Fibroblast of skin of right quadriceps (primary cell): ENCODE measurements at regions not wholly inside any gene's neighbourhood (a gene's known extent, or its start where the extent isn't known, plus 50 kb on each side); places are given as distances from the start of the nearest gene placed in this dataset.

Experiments used
- DNase-seq: peaks from one replicate; pipeline ENCODE4 v3.0.0-alpha.2; 2013

DNA sequence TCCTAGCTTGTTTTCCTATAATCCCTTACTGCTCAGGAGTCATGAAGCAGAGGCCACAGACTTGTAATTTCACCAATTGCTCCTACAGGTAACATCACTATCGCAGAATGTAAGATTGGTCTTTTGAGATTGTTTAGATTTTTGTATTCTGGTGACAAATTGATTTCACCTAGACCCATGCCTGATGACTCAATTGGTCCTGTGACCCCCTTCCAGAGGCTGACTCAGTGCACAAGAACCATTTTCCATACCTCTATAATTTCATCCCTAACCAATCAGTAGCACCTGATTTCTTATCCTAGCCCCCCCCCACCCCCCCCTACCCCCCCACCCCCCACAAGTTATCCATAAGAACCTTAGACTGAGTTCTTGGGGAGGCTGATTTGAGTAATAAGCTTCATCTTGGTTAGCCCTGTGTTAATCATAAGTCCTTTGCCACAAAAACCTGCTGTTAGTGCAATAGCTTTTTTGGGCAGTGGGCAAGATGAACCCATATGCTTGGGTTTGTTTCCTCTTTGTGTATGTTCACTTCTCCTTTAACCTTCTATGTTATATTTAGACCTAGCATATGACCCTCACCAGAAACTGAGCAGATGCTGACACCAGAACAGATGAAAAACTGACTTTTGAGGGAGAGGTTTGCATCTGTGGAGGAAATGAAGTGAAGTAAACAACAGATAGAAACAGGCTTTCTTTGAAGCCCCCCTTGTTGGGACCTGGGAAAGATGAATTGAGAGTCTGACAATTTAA is 187.1 kb downstream of the KIF20B start:
- DNase-seq = no peak

DNA sequence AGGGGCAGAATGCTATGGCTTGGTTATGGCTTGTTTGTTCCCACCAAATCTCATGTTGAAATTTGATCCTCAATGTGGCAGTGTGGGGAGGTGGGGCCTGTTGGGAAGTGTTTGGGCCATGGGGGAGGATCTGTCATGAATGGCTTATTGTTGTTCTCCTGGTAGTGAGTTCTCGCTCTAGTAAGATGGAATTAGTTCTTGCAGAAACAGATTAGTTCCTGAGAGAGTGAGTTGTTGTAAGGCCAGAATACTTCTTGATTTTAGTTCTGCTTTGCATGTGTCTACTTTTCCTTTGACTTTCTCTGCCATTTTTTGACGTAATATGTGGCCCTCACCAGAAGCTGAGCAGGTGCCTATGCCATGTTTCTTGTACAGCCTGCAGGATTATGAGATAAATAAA is 188.2 kb downstream of the KIF20B start:
- DNase-seq = no peak

DNA sequence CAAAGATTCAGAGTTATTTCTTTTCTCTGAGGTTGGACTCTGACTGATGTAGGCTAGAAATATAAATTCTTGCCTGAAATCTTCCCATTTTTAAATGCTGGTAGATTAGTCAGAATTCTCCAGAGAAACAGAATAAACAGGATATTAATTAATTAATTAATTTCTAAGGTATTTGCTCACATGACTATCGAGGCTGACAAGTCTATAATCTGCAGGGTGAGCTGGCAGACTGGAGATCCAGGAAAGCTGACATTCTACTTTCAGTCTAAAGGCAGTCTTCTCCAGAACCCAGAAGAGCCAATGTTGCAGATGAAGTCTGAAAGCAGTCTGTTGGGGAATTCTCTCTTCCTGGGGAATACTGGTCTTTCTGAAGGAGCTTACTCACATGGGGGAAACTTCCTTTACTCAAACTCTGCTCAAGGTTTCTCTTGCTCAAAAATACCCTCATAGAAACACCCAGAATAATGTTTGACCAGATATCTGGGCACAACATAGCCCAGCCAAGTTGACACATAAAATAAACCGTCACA is 189.7 kb downstream of the KIF20B start:
- no peak for DNase-seq

DNA sequence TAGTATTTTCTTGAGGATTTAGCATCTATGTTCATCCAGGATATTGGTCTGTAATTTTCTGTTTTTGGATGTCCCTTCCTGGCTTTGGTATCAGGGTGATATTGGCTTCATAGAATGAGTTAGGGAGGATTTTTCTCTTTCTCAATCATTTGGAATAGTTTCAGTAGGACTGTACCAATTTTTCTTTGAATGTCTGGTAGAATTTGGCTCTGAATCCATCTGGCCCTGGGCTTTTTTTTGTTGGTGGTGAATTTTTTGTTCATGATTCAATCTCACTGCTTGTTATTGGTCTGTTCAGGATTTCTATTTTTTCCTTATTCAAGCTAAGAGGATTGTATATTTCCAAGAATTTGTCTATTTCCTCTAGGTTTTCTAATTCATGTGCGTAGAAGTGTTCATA is 192.7 kb downstream of the KIF20B start:
- DNase-seq = peak; percentile 4

DNA sequence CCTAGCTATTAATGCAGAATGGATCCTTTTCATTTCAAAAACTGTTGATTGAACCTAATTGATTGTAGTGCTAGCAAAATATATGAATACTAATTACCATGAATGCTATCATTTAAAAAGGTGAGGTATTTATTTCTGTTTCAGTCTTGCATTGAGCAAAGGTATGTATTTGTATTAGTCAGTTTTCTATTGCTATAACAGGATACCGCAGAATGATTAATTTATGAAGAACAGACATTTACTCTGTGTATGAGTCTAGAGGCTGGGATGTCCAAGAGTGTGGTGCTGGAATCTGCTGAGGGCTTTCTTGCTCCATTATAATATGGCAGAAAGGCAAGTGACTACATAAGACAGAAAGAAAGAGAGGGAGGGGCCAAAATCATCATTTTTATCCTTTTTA is 199.2 kb downstream of the KIF20B start:
- DNase-seq = no peak

DNA sequence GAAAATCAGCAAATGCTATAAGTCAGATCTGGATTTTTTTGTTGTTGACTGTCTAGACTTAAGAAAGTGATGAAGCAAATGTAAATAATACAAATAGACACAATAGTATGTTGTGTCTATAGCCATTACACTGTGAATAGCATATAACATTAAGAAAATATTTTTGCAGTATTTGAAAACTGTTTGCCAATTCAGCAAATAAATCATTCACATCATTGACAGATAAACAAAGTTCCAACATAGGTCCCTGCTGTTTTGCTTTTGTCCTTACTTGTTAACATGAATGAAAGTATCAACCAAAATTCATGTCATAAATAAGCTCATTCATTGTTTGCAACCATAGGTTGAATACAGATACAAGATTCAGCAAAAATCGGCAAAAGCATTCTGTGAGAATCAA is 200.5 kb downstream of the KIF20B start:
- DNase-seq = no peak

DNA sequence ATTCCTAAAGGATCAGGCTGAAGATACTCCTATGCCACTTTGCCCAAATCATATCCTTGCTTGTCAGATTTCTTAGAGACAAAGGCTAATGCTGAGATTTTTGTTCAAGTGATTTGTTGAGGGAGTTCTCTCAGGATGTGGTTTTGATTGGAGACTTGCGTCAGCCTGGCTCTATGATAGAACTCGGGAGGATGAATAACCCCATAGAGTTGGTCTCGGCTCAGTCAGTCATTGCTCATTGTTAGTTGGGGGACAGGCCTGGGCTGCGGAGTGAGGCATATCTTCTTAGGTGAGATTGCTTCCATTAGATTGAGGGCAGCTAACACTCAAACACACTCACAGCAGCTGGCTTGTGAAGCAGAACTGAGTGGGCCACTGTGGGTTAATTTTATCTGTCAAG is 203.4 kb downstream of the KIF20B start:
- DNase-seq = peak; percentile 3

DNA sequence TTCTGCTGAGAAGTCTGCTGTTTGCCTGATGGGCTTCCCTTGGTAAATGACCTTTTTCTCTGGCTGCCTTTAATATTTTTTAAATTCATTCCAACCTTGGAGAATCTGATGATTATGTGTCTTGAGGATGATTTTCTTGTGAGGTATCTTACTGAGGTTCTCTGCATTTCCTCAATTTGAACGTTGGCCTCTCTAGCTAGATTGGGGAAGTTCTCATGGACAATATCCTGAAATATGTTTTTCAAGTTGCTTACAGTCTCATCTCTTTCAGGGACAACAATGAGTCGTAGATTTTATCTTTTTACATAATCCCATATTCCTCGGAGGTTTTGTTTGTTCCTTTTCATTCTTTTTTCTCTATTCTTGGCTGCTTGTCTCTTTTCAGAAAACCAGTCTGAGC is 208.4 kb downstream of the KIF20B start:
- no peak for DNase-seq

DNA sequence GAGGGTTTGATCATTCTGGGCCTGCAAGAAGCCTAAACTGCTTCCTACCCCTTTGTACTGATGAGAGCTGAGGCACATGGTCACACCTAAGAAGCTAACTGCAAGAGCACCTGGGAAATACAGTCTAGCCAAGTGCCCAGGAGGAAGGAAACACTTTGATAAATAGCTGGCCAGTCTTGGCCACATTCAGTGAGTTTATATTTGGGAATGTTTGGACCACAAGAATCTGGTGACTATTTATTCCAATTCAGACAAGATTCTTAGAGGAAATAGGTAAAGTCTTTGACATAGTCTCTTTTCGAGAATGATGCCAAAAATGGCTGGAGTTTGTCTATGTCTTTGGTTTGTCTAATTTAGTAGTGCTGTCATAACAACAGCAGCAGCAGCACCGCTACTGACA is 213.6 kb downstream of the KIF20B start:
- no peak for DNase-seq

DNA sequence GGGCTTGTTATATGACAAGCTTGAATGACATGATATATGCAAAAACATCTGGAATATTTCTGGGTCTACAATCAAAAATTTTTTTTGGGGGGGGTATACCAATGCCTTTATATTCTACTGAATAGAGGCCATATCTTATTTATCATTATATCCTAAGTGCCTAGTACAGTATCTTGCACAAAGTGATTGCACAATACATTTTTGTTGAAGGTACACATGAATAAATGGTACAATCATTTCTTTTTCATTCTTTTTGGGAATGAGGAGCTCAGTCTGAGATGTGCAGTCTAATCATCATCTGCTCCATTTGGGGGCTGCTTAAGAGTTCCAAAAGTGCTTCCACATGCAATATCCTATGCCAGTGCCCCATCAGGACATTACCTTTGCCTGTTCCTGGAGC is 214.6 kb downstream of the KIF20B start:
- no peak for DNase-seq

DNA sequence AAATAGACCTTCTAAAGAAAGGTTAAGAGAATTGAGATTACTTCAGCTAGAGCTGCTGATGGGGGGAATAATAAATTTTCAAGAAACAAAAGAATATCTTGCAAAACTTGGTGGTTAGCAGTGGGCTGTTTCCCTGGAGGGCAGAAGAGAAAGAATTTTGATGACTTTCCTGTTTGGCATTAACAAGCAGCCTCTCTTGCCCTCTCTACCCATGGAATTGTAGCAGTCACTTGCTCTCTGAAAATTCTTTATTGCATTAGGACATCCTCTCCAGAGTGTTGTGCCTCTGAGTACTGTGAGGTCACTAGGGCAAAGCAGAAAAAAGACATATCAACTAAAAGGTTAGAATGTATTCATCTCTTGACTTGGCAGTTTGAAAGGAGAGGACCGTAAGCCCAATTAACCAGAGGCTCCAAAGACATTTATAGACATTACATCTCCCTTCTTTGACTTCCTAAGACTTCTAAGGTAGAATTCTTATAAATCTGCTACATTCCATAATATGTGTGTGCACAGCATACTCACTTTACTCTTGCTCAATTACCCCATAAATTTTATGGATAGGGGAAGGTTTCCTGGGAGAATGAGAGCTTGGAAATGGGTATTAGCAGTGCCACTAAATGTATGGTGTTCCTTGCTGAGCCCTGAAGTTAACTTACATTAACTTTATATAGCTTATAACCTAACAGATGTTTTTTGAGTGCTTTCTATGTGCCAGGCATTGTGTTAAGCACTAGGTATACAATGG is 215.3 kb downstream of the KIF20B start:
- peak; percentile 22 for DNase-seq

DNA sequence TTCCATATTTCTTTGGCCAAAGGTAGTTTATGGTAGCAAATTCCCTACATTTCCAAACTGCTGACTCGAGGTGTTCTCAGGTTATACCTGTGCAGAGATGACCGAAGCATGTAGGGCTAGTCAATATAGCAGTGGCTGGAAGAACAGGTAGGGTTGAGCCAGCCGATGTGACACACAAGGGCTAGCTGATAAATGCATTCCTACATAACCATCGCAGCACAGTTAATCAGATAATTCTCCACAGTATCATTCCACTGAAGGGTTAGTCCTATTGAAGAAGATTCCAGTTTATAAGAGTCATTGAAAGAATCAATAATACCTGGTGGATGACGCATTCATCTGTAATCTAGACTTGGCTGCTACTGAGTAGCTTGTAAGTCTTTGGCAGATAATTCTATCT is 220.0 kb downstream of the KIF20B start:
- DNase-seq = peak; percentile 6

DNA sequence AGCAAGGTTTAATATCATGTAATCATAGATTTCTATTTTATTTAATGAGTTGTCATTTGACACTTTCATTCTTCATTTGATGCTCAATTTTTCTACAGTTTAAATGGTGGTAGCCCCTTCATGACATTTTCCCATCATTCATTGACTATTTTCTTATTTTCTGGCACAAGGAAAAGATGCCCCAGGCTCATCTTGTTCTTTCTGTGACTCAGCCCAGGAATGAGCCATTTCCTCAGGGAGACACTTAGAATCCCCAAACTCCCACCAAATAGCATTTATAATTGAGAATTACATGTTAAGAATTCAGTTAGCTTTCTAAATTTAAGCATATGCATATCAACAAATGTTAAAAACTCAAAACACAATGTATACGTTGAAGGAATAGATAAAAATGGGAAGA is 222.3 kb downstream of the KIF20B start:
- no peak for DNase-seq

DNA sequence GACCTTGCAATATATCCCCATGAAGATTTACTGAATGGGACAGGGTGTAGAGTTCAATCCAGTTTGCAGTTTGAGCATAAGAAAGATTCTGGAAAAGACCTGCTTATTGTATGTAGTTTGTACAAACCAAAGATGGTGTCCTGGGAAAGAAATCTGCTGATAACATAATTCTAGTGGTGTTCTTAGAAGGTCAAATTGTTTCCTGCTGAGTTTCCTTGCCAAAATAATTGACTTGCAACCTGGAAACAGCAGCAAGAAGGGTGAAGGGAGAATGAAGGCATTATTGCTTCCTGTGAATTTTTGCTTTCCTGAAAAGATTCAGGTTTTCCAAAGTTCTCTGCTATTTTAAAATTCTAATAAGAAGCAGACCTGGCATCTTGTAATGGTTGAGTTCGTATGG is 222.9 kb downstream of the KIF20B start:
- no peak for DNase-seq

DNA sequence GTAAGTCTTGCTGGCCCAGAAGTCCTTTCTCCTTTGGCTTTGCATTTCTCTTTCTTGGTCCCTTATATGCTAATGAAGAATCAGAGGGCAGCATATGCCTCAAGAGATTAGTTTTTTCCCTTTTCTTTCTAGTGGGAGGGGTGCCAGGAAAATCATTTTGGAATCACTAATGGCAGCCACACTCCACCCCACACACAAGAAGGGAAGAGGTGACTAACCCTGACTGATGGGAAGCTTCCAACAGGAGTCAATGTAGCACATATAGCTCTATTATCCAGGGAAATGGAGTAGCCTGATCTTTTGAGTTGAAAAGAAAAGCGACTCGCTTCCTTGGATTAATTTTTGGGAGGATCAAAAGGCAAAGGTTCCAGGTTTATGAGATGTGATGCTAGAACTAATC is 225.3 kb downstream of the KIF20B start:
- no peak for DNase-seq

DNA sequence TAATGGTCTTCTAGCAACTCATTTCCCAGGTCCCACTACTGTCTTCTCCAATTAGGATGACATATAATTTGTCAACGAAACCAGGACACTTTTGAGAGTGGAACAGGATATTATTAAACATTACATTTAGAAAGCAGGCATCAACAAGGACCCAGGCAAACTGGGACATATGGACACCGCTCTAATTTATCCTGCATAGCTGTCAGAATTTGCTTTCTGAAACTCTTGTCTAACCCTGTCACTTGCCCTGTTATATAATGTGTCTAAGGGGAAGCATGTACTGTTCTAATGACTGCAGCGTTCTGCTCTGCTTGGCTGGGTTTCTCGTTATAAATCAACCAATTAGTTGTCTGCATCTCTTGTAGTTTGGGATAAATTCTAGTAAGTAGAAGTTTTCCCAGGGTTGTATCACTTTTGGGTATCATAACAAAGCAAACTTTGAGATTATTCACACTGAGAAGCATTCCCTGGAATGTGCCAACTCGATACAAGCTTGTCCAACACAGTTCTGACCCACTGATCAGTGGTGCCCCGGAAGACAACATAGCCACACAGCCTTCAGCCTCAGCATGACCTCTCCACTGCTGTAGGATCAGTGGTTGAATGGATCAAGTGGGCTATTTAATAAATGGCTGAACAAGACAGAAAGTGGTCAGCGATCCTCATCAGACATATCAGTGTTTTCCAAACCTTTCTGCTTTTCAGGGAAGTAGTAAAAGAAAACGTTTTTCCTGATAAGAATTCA is 228.1 kb downstream of the KIF20B start:
- DNase-seq = no peak

DNA sequence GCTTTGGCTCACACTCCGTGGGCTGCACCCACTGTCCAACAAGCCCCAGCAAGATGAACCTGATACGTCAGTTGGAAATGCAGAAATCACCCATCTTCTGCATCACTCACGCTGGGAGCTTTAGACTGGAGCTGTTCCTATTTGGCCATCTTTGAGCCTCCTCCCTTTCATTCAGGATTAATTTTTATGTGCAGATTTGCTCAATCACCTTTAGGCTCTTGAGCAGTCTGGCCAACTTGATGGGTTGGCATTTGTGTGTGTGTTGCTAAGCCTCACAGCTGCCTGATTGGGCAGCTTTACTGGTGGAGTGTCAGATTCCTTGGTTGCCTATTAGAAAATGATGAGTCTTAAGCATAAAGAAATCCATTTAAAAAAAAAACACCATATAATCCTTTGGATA is 236.1 kb downstream of the KIF20B start:
- no peak for DNase-seq

DNA sequence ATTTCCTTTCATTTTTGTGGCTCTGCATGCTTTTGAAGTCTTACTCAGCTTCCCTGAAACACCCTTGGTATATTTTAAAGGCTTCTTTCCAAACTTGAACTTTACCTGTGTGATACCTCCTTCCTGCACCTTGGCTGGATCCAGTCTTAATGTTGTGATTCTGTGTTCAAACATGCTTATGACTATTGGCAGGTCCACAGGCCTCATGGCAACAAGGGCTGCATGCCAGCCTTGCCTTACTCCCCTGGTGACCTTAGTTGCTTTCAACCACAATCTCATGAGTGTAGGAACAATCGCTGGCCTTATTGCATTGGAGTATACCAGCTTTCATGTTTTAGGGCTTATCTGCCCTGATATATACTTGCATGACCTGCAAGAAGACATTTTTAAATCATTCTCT is 238.7 kb downstream of the KIF20B start:
- DNase-seq = no peak

DNA sequence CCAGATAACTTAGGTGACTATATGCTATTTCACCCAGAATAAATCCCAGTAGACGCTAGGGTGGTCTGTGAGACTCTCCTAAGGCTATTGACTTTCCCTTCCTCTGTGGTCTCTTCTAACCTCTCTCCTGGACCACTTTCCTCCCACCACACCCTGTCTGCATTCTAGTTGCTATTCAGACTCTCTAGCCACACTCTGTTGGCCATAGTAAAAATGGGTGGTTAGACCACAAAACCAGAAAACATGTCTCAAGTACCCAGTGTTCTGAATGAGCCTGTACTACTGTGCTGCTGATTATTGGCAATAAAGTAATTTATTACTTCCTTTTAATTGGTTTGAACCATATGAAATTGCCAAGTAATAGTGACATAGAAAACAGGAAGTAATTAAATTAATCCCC is 240.8 kb downstream of the KIF20B start:
- DNase-seq = no peak

DNA sequence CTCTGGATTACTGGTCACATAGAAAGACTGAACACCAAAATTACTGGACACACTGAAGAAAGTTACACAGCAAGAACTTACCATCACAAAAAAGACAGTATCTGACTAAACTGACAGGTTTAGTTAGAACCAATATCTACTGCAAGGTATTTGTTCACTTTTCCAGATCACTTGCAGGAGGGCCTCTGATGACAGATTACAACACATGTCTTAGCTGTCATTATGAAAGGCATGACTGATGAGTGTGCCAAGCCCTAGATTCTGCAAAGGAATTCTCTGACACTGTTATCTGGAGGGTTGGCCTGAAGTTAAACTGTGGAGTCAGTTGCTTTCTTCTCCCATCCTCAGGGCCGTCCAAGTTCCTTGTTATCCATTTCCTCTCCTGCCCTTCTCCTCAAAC is 242.7 kb downstream of the KIF20B start:
- no peak for DNase-seq

DNA sequence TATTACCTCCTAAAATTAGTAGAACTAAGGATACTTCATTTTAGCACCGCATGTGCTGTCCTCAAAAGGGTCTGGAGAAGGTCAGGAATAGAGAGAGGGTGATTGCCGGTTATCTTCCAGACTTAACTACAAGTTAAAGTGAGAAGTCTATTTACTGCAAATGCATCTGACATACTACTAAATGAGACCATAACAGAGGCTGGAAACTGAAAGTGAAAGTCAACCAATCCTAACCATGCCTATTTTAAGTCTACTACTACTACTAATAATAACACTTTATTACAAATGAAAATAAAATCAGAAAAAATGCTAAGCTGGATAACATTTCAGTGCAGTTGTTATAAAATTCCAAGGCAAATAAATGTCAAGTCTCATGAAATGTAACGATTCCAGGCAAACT is 244.7 kb downstream of the KIF20B start:
- DNase-seq = no peak

DNA sequence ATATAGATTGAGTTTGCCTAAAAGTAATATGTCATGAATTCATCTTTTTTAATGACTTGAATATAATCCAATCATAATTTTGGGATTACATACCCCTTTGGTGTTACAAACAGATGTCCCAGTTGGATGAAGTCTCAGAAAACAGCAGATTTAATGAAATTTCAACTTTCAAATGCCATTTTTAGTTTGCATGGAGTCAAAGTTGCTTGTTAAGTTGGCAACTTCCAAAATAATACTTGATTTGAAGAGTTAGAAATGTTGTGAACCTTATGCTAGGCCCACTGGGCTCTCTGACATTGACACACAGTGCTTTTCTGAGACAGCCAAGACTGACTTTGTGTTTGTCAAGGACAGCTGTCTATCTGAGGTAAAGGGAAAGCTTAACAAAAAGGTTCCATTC is 248.1 kb downstream of the KIF20B start:
- no peak for DNase-seq

DNA sequence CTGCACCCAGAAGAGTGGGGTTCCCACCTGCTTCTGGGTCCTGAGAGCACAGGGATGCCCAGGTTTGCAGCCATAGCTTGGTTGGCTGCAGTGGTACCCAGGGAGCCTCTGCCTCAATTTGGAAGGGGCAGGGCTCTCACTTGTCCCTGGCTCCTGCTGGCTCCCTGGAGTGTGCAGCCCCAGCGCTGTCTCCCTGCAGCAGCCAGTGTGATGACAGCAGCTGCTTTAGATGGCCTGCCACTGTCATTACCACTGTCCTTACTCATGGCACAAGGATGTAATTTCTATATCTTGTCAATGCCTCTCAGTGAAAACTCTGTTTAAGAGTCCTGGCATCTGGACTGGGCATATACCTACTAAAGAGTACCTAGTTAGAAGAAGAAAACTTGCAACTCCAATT is 250.9 kb downstream of the KIF20B start:
- DNase-seq = no peak

DNA sequence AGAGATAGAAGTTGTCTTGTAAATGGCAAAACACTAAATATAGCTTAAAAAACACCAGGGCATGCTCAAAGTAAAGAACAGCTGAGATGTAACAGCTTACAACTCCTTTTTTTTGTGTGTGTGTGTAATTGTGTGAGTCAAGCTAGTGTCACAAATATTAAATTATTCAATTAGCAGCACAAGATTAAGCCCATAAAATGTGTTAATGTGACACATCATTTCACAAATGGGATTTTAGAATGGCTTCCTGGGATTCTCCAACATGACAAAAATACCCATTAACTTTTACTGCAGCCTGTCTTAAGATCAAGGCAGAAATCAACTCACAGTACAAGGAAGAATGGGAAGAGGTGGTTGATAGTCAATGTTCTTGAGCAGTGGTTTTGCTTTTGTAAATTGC is 251.4 kb downstream of the KIF20B start:
- no peak for DNase-seq
